NCI-H345 treated with DMSO at 0.1 percent for 48 hours (cell line): ENCODE measurements at regions not wholly inside any gene's neighbourhood (a gene's known extent, or its start where the extent isn't known, plus 50 kb on each side); places are given as distances from the start of the nearest gene placed in this dataset.

Experiments
- DNase-seq: peaks from one replicate; lab custom pipeline; 2025; ENCODE audit not compliant: unreplicated experiment; lab: John Stamatoyannopoulos, UW

DNA sequence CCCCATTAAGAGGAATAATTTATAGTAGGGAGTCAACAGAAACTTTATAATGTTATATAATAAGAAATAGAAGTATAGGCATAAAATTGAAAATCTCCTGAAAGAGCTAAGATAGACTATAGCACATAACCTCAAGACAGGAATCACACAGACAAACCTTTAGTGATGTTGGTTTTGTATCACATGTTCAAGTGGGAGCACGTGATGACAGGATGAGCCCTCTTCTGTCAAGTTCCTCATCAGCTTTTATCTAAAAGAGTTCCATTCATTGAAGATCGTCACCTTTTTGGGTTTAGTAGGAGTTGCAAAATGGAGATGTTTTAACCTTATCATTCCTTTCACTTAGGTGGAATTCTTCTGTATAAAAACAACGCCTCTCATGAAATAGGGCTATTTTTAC lies 127.0 kb downstream of the MCHR2 start:
- no peak for DNase-seq

DNA sequence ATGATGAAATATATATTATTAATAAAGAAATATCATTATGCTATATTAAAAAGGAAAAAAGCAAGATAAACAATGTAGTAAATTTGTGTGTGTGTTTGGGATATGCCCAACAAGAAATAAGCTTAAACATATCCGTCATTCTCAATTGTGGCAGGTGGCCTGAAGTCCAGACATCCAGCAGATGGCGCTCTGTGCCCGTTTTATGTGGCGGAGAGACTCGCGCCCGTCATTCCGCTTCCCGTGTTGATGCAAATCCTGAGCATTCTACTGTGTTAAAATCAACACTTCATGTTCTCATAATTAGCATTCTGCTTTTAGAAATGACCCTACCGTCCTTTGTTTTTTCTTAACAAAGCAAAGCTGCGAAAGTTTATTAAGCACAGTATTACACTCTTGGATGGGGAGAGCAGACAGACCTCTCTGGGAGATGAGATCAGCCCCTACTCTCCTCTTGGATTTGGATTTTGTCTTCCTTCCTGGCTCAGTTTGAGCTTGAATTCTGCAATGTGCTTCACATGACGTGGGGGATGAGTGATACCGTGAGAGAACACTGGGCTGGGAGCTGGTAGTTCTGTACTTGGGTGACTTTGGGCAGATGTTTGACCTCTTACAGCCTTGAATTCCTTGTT lies 125.8 kb downstream of the MCHR2 start:
- DNase-seq, result peak; percentile 83
